ENCODE measurements at regions not wholly inside any gene's neighbourhood (a gene's known extent, or its start where the extent isn't known, plus 50 kb on each side); places are given as distances from the start of the nearest gene placed in this dataset.

DNA sequence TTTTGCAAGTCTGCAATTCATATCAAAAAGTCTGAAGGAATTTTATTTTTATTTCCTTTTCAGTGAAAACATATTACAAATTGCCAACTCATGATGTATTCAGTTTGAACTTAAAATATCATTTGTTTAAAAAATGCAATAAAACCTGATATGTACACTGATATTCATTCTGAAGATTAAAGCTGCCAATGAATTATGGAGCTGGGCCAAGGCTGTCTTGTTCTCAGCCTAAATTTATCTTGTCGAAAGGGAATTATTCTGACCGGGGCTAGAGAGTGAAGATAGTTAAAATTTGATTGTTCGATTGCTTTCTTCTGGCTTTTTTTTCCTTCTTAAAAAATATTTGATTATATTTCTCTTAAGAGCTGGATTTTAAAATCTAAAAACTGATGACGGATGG, 54.0 kb upstream of the RBFOX1 start:
- peaks cover 10 to 18% of the 10 kb centered on the region in 2 donors for H3K4me1 ChIP-seq
- intact Hi-C loops (cut with DNase I; ENCODE audit: low total_unique reads) = no loop called here
- ATAC-seq (no peak), DNase-seq (no peak)
- H3K4me3 ChIP-seq = no peak overlapping the region
- H3K36me3 ChIP-seq = no peaks in the 10 kb centered on the region
- no peak for TF ChIP-seq CTCF (IDR thresholded peaks at IDR 0.05 in 4 of 5, conservative IDR thresholded peaks at IDR 0.05 in 1 of 5)
- no peak for TF ChIP-seq POLR2A (IDR thresholded peaks at IDR 0.05)
- H3K27me3 ChIP-seq = no peaks in the 10 kb centered on the region
- no peaks in the 10 kb centered on the region for H3K9me3 ChIP-seq
- H3K27ac ChIP-seq = no peak overlapping the region
- in situ Hi-C loops (cut with MboI; ENCODE audit: low sequenced_read_pairs in 4 of 4) = no loop called here

DNA sequence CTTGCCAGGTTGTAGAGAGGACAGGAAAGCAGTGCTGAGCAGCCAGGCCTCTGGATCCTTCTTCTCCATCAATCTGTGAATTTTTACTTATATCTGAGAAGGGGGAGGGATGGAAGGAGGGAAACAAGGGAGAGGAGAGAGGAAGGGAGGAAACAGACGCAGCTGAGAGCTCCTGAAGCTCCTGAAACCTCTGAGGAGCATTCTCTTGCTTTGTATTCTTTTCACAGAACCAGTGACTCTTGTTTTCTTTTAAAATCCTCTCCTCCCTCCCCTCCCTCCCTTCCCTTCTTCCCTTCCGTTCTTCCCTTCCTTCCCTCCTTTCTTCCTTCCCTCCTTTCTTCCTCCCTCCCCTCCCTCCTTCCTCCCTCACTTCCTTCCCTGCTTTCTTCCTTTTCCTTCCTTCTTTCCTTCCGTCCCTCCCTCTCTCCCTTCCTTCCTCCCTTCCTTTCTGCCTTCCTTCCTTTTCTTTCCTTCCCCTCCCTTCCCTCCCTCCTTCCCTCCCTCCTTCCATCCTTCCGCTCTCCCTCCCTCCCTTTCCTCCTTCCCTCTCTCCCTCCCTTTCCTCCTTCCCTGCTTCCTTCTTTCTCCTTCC, 60.0 kb upstream of the RBFOX1 start:
- Histone ChIP-seq H3K27ac (no peak overlapping the region), H3K4me3 (no peak overlapping the region), H3K9me3 (no peaks in the 10 kb centered on the region), H3K27me3 (no peaks in the 10 kb centered on the region), H3K36me3 (no peaks in the 10 kb centered on the region), H3K4me1 (peaks cover 15 to 37% of the 10 kb centered on the region in 2 donors)
- in situ Hi-C loops (cut with MboI; ENCODE audit: low sequenced_read_pairs in 4 of 4) (loop anchor here in 2 of 4 donors (25.0 kb wide), 2 partner anchors 340 to 890 kb away; no protein-coding TSS in a partner anchor), intact Hi-C loops (cut with DNase I; ENCODE audit: low total_unique reads) (loop anchor here (2.0 to 5.0 kb wide), 2 partner anchors 30 to 335 kb away; no protein-coding TSS in a partner anchor)
- ATAC-seq (no peak), DNase-seq (no peak)
- TF ChIP-seq CTCF (IDR thresholded peaks at IDR 0.05 in 4 of 5, conservative IDR thresholded peaks at IDR 0.05 in 1 of 5) = no peak
- no peak for TF ChIP-seq POLR2A (IDR thresholded peaks at IDR 0.05)

GRCh38 chr16:7271486-7271885, 61.2 kb upstream of the RBFOX1 start:
- intact Hi-C loops (cut with DNase I; ENCODE audit: low total_unique reads) = loop anchor here (5.0 kb wide), 1 partner anchor 336 kb away; no protein-coding TSS in a partner anchor
- ATAC-seq = no peak
- H3K27ac ChIP-seq = peak overlapping the region; percentile 70 to 78 (median 74)

GRCh38 chr16:7270823-7271222, 61.8 kb upstream of the RBFOX1 start:
- intact Hi-C loops (cut with DNase I; ENCODE audit: low total_unique reads) = loop anchor here (5.0 kb wide), 1 partner anchor 336 kb away; no protein-coding TSS in a partner anchor
- Histone ChIP-seq H3K9me3 (no peaks in the 10 kb centered on the region), H3K27me3 (no peaks in the 10 kb centered on the region), H3K27ac (peak overlapping the region; percentile 70 to 78 (median 74)), H3K36me3 (no peaks in the 10 kb centered on the region), H3K4me3 (no peak overlapping the region), H3K4me1 (peaks cover 15 to 37% of the 10 kb centered on the region in 2 donors)
- ATAC-seq (peak; percentile 85 to 89), DNase-seq (peak; percentile 7 to 53)
- in situ Hi-C loops (cut with MboI; ENCODE audit: low sequenced_read_pairs in 4 of 4) = loop anchor here in 2 of 4 donors (25.0 kb wide), 2 partner anchors 341 to 891 kb away; no protein-coding TSS in a partner anchor
- no peak for TF ChIP-seq CTCF (IDR thresholded peaks at IDR 0.05 in 4 of 5, conservative IDR thresholded peaks at IDR 0.05 in 1 of 5)
- no peak for TF ChIP-seq POLR2A (IDR thresholded peaks at IDR 0.05)

More at GRCh38 chr16:7271486-7271885, 61.2 kb upstream of the RBFOX1 start:
- in situ Hi-C loops (cut with MboI; ENCODE audit: low sequenced_read_pairs in 4 of 4) = loop anchor here in 2 of 4 donors (25.0 kb wide), 2 partner anchors 341 to 891 kb away; no protein-coding TSS in a partner anchor
- H3K4me1 ChIP-seq = peaks cover 15 to 37% of the 10 kb centered on the region in 2 donors
- H3K27me3 ChIP-seq = no peaks in the 10 kb centered on the region
- TF ChIP-seq CTCF (IDR thresholded peaks at IDR 0.05 in 4 of 5, conservative IDR thresholded peaks at IDR 0.05 in 1 of 5) = no peak
- TF ChIP-seq POLR2A (IDR thresholded peaks at IDR 0.05) = no peak
- no peaks in the 10 kb centered on the region for H3K9me3 ChIP-seq
- H3K36me3 ChIP-seq = no peaks in the 10 kb centered on the region
- no peak overlapping the region for H3K4me3 ChIP-seq
- no peak for DNase-seq
